ENCODE measurements at regions not wholly inside any gene's neighbourhood (a gene's known extent, or its start where the extent isn't known, plus 50 kb on each side); places are given as distances from the start of the nearest gene placed in this dataset.
A peak's percentile ranks its signal among the peaks of the same experiment; 100 is the strongest.
"Not testable (repeated sequence)": the region's sequence is repeated elsewhere in the genome, so short reads cannot be mapped to it uniquely, and the experiment has no call there.

DNA sequence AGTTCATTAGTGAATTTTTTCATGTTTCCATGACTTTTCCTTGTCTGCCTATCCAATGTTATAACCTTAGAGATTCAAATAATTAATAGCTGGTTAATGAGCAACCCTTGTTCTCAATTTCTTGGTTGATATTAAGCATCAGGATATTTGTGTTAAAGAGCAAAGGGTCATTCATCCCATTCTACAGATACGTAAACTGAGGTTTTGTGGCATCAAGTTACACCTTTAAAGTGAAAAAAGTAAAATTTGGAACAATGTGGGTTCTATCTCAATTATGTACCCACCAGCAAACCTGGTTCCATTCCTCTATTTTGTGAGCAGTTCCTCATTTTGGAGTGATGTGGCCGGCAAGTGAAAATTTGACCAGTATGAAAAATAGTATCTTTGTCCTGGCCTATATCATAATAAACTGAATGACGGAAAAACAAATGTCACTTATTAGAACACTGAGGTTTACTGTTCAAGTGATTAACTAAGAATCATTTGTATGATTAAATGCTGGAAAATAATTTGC lies 220.5 kb upstream of the ATP5MC3 start:
- DNase-seq = no peak

DNA sequence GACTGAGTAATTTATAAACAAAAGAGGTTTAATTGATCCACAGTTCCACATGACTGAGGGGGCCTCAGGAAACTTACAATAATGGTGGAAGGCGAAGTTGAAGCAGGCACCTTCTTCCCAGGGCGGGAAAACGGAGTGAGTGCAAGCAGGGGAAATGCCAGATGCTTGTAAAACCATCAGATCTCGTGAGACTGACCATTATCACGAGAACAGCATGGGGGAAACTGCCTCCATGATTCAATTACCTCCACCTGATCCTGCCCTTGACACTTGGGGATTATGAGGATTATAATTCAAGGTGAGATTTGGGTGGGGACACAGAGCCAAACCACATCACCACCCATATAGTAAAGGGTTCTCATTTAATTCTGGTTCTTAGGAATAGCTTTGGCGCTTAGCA lies 219.5 kb upstream of the ATP5MC3 start:
- DNase-seq = no peak

- DNase-seq = no peak
These were observed 217.8 kb upstream of the ATP5MC3 start for GRCh38 chr2:175399326-175399725.

- no peak for DNase-seq
These were observed 217.3 kb upstream of the ATP5MC3 start for GRCh38 chr2:175398848-175399247.

DNA sequence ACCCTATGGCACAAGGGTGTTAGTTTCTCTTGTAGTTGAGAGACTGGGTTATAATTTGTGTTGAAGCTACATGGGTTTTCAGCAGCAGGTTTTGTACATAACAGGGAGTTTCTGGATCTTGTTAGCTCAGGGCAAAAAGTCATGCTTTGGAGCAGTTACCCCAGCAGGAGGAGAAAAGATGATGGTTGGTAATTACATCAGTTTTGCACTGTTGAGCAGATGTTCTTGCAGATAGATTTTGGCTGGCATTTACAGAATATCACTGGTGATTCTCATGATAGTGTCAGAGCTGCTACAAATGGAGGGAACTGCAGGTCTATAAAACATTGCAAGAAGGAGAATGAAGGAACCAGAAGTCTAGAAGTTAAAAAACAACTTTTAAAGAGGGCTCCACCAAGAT lies 215.2 kb upstream of the ATP5MC3 start:
- peak in 1 of 2 experiments; percentile 11 for DNase-seq

GRCh38 chr2:175393851-175394250 lies 212.3 kb upstream of the ATP5MC3 start:
- DNase-seq = no peak

- no peak for DNase-seq
These were observed 201.8 kb upstream of the ATP5MC3 start for GRCh38 chr2:175383286-175383685.

- no peak for DNase-seq
These were observed 192.2 kb upstream of the ATP5MC3 start for GRCh38 chr2:175373729-175374128.

DNA sequence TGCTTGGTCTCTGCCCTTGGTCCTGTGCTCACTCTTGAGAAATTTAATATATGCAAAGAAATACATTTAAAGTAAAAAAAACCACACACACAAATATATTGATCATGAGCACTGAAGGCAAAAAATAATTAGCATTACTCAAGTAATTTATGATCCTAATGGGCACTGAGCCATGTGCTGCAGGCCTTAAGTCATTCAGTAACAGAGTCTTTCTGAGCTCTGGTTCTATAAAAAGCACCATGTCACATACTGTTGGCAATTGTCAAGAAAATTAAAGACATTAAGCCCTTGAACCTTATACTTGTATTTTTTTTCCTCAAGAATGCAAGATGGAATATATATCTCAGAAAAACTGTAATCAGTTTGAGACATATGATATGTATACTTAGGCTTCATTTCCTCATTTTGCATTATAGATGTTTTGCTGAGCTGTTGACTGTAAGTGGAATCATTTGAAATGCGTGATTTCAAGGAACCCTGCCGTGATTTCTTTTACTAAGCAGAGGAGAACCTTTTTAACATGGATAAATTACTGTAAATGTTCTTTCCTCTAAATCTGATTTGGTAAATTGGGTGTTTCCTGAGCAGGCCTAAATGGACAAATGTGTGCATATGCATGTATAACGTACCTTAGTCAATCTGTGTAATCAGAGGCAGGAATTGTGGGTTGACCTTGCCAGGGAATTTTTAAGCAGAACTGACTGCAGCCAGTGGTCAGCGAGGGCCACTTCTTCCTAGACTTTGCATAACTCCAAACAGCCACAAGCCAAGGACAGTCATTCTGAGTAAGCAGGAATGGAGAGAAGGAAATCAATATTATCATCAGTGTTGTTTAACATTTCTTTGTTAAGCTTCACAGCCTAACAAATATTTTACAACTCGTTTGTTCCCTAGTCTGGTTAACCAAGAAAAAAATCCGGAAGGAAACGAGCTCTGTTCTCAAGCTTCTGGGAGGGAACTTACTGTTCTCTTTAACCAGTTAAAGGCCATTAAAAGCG lies 191.5 kb upstream of the ATP5MC3 start:
- DNase-seq = peak; percentile 9 to 22

- DNase-seq = no peak
These were observed 189.9 kb upstream of the ATP5MC3 start for GRCh38 chr2:175371378-175371777.

- DNase-seq = peak; percentile 72 to 77
These were observed 185.3 kb upstream of the ATP5MC3 start for GRCh38 chr2:175366815-175367214.

DNA sequence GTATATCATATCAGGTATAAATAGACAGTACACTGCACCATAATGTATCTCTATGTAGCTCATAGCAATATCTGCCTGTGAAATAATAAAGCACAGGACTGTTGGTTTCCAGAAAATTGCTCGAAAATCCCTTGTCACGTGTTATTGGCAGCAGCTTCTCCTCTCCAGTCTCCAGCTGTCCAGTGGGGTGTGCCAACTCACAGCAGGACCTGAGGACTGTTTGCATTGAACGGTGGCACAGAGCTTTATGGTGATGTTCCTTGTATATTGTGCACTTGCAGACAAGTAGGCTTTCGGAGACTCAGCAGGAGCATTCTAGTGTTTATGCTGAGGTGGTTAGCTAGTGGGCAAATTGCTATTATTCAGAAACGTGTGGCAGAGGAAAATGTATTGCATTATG lies 182.2 kb upstream of the ATP5MC3 start:
- DNase-seq = peak; percentile 87 to 98

DNA sequence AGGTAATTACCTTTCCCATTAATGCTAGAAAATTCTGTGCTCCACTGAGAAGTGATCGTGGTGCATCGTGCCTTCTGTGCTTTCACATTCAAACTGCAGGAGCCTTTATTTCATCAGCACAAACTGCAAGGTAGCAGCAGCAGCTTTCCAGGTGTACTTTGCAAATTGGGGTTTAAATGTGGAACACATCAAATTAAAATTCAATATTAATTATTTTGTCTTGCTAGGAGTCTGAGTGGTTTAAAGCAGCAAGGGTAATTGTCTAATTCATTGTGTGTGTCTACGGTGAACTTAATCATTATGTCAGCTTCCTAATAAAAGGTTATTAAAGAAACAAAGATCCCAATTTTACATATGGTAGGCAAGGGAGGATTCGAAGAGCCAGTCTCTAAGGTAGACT lies 180.8 kb upstream of the ATP5MC3 start:
- DNase-seq = no peak

DNA sequence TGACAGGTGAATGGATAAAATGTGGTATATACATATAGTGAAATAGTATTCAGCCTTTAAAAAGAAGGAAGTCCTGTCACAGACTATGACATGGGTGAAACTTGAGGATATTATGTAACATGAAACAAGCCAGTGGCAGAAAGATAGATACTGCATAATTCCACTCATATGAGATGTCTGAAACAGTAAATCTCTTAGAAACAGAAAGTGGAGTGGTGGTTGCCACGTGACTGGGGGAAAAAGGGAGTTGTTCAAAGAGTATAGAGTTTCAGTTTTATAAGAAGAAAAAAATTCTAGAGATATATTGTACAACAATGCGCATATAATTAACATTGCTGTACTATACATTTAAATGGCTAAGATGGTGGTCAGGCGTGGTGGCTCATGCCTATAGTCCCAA lies 178.2 kb upstream of the ATP5MC3 start:
- DNase-seq = no peak

DNA sequence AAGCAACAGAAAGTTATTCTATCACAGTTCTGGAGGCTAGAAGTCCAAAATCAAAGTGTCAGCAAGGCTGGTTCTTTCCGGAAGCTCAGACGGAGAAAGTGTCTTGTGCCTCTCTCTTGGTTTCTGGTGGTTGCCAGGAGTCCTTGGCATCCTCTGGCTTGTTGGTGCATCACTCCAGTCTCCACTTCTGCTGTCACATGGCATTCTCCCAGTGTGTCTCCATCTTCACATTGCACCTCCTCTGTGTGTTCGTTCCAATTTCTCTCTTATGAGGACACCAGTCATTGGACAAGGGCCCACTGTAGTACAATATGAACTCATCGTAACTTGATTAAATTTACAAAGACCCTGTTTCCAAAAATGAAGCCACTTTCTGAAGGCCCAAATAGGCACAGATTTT lies 175.4 kb upstream of the ATP5MC3 start:
- no peak for DNase-seq

DNA sequence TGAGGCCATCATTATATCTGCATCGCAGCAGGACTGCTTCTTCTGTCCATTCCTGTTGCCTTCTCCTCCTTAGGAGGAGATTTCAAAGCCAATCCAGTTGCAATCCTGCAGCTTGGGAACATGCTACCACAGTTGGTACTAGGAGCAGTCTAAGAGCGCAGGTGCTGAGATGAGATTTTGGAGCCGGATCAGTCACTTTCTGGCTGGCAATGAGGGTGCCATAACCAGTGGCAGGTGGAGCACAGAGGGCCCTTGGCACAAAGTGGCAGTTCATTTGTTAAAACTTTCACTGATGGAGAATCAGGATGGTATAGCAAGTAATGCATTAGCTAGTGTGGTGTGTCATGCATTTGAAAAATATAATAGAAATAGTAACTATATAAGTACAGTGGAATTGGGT lies 173.7 kb upstream of the ATP5MC3 start:
- no peak for DNase-seq

DNA sequence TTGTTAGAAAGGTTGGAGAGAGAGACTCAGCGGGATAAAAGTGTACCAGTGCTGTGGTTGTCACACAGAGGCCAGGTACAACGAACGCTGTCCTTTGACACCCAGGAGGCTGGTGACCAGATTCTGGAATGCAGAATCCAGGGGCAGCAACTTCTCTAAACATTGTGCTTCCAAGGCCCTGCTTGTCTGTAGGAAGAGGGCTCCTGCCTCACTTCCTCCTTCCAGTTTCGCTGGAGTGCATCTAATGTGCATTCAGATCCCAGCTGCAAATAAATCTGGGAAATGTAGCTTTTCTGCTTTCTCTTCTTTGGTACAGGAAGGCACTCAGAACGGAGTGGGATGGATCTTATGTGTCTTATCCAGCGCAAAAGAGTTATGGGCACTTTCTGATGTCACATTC lies 171.8 kb upstream of the ATP5MC3 start:
- DNase-seq = no peak

- DNase-seq = no peak
These were observed 170.0 kb upstream of the ATP5MC3 start for GRCh38 chr2:175351512-175351911.

GRCh38 chr2:175350105-175350504 lies 168.6 kb upstream of the ATP5MC3 start:
- no peak for DNase-seq

DNA sequence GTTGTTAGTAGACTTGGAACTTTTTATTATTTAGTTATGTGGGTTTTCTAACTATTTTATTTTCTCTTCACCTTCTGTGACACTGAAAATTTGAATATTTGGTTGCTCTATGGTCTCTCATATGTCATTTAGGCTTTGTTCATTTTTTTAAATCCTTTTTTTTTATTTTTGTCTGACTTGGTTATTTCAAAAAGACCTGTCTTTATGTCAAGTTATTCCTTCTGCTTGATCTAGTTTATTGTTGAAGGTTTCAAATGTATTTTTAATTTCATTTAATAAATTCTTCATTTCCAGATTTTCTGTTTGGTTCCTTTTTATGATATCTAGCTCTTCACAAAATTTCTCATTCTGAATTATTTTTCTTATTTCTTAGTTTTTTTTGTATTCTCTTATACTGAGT lies 160.6 kb upstream of the ATP5MC3 start:
- no peak for DNase-seq

GRCh38 chr2:175330195-175330594 lies 148.7 kb upstream of the ATP5MC3 start:
- DNase-seq = no peak

GRCh38 chr2:175326801-175327200 lies 145.3 kb upstream of the ATP5MC3 start:
- DNase-seq = no peak

DNA sequence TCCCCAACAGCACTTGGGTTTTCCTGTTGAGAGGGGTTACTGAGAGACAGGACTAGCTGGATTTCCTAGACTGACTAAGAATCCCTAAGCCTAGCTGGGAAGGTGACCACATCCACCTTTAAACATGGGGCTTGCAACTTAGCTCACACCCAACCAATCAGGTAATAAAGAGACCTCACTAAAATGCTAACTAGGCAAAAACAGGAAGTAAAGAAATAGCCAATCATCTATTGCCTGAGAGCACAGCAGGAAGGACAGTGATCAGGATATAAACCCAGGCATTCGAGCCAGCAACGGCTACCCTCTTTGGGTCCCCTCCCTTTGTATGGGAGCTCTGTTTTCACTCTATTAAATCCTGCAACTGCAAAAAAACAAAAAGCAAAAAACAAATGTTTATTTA lies 144.7 kb upstream of the ATP5MC3 start:
- DNase-seq = not testable (repeated sequence)

GRCh38 chr2:175323162-175323561 lies 141.7 kb upstream of the ATP5MC3 start:
- no peak for DNase-seq

DNA sequence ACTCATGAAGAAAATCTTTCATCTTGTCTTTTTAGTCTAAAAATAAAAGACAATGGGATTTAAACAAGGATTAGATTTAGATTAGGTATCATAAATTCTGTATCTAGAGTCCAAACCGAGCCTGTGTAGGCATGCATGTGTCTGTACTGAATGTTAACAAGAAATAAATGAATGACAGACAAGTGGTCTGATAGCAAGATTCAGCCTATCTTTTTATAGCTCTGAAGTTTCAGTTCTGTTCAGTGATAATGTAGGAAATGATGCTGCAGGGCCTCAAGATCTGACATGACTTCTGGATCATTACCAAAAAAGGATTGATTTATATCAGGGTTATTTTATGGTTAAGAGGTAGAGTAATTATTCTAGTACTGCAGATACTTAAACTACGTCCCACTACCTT lies 137.0 kb upstream of the ATP5MC3 start:
- DNase-seq = no peak
